K562 (cell line): ENCODE measurements at regions not wholly inside any gene's neighbourhood (a gene's known extent, or its start where the extent isn't known, plus 50 kb on each side); places are given as distances from the start of the nearest gene placed in this dataset.

Experiments used
- CREB1 ChIP-seq, 2 experiments: sonication (generic) in 1 of 2; formaldehyde crosslinking in 1 of 2; IDR thresholded peaks; 2 replicates each; pipeline versions ENCODE4 v1.6.1 to v1.8.0; 2012 to 2022; ENCODE audit warnings: inconsistent platforms in 1 of 2, mild to moderate bottlenecking in 1 of 2, missing genetic modification reagents in 1 of 2, moderate library complexity in 1 of 2
- FUS ChIP-seq: fragments of 200-400 bp; formaldehyde crosslinking; optimal IDR thresholded peaks from 2 replicates; pipeline ENCODE3; 2017; ENCODE audit warnings: low read depth, low read length
- NBN ChIP-seq: fragments of 450-650 bp; IDR thresholded peaks from 2 replicates; pipeline ENCODE4 v1.6.1; 2016; ENCODE audit warnings: low read depth, mild to moderate bottlenecking
- RCOR1 ChIP-seq, 2 experiments: IDR thresholded peaks; 2 replicates each; pipeline ENCODE4 v1.6.1; 2012; ENCODE audit warnings: low read depth in 2 of 2, low read length in 2 of 2, borderline replicate concordance in 1 of 2, improper control_type of control experiment in 1 of 2
- ZBTB43 ChIP-seq: sonication (generic); formaldehyde crosslinking; IDR thresholded peaks from 2 replicates; pipeline ENCODE4 v1.8.0; 2023; ENCODE audit warnings: mild to moderate bottlenecking, missing genetic modification reagents
- TF ChIP-seq, protein P1 (sequence below): sonication (generic); formaldehyde crosslinking; IDR thresholded peaks from 2 replicates; pipeline ENCODE4 v1.8.1; 2023; ENCODE audit warnings: missing genetic modification reagents, mild to moderate bottlenecking, borderline replicate concordance
- TF ChIP-seq, protein P2 (sequence below), 2 experiments: fragments of 450-650 bp in 1 of 2; sonication (generic) in 1 of 2; formaldehyde crosslinking; conservative IDR thresholded peaks; 2 replicates each; pipeline versions ENCODE4 v1.4.0 to v1.8.1; 2020 to 2022; ENCODE audit warnings: mild to moderate bottlenecking in 1 of 2, missing genetic modification reagents in 1 of 2
- TF ChIP-seq, protein P3 (sequence below), 3 experiments: fragments of 200-800 bp in 1 of 3; fragments of 250-450 bp in 1 of 3; fragments of 450-650 bp in 1 of 3; sonication (Bioruptor Pico) in 1 of 3; sonication (Bioruptor generic) in 1 of 3; formaldehyde crosslinking in 1 of 3; IDR thresholded peaks; 2 replicates each; pipeline versions ENCODE4 v1.6.1 to v1.8.0; 2016 to 2022; ENCODE audit warnings: mild to moderate bottlenecking in 2 of 3, missing genetic modification characterization in 2 of 3, missing compliant biosample characterization in 1 of 3, moderate library complexity in 1 of 3
- TF ChIP-seq, protein P4 (sequence below): fragments of 450-650 bp; formaldehyde crosslinking; IDR thresholded peaks from 2 replicates; pipeline ENCODE4 v1.4.0; 2020; ENCODE audit warnings: mild to moderate bottlenecking, moderate library complexity
- TF ChIP-seq, protein P5 (sequence below): fragments of 450-650 bp; formaldehyde crosslinking; conservative IDR thresholded peaks from 2 replicates; pipeline ENCODE4 v1.4.0; 2022; ENCODE audit warnings: mild to moderate bottlenecking, missing genetic modification characterization

- TF ChIP-seq, protein P1, sequence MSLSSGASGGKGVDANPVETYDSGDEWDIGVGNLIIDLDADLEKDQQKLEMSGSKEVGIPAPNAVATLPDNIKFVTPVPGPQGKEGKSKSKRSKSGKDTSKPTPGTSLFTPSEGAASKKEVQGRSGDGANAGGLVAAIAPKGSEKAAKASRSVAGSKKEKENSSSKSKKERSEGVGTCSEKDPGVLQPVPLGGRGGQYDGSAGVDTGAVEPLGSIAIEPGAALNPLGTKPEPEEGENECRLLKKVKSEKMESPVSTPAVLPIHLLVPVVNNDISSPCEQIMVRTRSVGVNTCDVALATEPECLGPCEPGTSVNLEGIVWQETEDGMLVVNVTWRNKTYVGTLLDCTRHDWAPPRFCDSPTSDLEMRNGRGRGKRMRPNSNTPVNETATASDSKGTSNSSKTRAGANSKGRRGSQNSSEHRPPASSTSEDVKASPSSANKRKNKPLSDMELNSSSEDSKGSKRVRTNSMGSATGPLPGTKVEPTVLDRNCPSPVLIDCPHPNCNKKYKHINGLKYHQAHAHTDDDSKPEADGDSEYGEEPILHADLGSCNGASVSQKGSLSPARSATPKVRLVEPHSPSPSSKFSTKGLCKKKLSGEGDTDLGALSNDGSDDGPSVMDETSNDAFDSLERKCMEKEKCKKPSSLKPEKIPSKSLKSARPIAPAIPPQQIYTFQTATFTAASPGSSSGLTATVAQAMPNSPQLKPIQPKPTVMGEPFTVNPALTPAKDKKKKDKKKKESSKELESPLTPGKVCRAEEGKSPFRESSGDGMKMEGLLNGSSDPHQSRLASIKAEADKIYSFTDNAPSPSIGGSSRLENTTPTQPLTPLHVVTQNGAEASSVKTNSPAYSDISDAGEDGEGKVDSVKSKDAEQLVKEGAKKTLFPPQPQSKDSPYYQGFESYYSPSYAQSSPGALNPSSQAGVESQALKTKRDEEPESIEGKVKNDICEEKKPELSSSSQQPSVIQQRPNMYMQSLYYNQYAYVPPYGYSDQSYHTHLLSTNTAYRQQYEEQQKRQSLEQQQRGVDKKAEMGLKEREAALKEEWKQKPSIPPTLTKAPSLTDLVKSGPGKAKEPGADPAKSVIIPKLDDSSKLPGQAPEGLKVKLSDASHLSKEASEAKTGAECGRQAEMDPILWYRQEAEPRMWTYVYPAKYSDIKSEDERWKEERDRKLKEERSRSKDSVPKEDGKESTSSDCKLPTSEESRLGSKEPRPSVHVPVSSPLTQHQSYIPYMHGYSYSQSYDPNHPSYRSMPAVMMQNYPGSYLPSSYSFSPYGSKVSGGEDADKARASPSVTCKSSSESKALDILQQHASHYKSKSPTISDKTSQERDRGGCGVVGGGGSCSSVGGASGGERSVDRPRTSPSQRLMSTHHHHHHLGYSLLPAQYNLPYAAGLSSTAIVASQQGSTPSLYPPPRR (CRISPR knock-in tag): no peak
- TF ChIP-seq, protein P2, sequence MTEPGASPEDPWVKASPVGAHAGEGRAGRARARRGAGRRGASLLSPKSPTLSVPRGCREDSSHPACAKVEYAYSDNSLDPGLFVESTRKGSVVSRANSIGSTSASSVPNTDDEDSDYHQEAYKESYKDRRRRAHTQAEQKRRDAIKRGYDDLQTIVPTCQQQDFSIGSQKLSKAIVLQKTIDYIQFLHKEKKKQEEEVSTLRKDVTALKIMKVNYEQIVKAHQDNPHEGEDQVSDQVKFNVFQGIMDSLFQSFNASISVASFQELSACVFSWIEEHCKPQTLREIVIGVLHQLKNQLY (CRISPR knock-in tag; conservative IDR thresholded peaks at IDR 0.05): no peak
- TF ChIP-seq NBN (0 out of 2 replicates have a peak, but pooled peaks have one; percentile 24), CREB1 (IDR thresholded peaks at IDR 0.05) (no peak; the same call in 1 of the 2 replicates), CREB1 (CRISPR knock-in tag; IDR thresholded peaks at IDR 0.05) (no peak), RCOR1 (IDR thresholded peaks at IDR 0.05; ENCODE audit: borderline replicate concordance in 1 of 2, low read depth in 2 of 2, low read length in 2 of 2) (peak in 1 of 2 experiments; percentile 67; a peak in 1 of 4 replicates), FUS (no peak), ZBTB43 (CRISPR knock-in tag) (no peak)
- TF ChIP-seq, protein P3, sequence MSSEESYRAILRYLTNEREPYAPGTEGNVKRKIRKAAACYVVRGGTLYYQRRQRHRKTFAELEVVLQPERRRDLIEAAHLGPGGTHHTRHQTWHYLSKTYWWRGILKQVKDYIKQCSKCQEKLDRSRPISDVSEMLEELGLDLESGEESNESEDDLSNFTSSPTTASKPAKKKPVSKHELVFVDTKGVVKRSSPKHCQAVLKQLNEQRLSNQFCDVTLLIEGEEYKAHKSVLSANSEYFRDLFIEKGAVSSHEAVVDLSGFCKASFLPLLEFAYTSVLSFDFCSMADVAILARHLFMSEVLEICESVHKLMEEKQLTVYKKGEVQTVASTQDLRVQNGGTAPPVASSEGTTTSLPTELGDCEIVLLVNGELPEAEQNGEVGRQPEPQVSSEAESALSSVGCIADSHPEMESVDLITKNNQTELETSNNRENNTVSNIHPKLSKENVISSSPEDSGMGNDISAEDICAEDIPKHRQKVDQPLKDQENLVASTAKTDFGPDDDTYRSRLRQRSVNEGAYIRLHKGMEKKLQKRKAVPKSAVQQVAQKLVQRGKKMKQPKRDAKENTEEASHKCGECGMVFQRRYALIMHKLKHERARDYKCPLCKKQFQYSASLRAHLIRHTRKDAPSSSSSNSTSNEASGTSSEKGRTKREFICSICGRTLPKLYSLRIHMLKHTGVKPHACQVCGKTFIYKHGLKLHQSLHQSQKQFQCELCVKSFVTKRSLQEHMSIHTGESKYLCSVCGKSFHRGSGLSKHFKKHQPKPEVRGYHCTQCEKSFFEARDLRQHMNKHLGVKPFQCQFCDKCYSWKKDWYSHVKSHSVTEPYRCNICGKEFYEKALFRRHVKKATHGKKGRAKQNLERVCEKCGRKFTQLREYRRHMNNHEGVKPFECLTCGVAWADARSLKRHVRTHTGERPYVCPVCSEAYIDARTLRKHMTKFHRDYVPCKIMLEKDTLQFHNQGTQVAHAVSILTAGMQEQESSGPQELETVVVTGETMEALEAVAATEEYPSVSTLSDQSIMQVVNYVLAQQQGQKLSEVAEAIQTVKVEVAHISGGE (CRISPR knock-in tag; IDR thresholded peaks at IDR 0.05): no peak
- TF ChIP-seq, protein P4, sequence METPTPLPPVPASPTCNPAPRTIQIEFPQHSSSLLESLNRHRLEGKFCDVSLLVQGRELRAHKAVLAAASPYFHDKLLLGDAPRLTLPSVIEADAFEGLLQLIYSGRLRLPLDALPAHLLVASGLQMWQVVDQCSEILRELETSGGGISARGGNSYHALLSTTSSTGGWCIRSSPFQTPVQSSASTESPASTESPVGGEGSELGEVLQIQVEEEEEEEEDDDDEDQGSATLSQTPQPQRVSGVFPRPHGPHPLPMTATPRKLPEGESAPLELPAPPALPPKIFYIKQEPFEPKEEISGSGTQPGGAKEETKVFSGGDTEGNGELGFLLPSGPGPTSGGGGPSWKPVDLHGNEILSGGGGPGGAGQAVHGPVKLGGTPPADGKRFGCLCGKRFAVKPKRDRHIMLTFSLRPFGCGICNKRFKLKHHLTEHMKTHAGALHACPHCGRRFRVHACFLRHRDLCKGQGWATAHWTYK (CRISPR knock-in tag): peak; percentile 84
- TF ChIP-seq, protein P5, sequence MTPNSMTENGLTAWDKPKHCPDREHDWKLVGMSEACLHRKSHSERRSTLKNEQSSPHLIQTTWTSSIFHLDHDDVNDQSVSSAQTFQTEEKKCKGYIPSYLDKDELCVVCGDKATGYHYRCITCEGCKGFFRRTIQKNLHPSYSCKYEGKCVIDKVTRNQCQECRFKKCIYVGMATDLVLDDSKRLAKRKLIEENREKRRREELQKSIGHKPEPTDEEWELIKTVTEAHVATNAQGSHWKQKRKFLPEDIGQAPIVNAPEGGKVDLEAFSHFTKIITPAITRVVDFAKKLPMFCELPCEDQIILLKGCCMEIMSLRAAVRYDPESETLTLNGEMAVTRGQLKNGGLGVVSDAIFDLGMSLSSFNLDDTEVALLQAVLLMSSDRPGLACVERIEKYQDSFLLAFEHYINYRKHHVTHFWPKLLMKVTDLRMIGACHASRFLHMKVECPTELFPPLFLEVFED (CRISPR knock-in tag): no peak
Observed at GRCh38 chr2:64831134-64831976, 157.8 kb upstream of the SLC1A4 start (continued).
